NCI-H748 treated with DMSO at 0.1 percent for 48 hours (cell line): ENCODE measurements at regions not wholly inside any gene's neighbourhood (a gene's known extent, or its start where the extent isn't known, plus 50 kb on each side); places are given as distances from the start of the nearest gene placed in this dataset.
"Not testable (repeated sequence)": the region's sequence is repeated elsewhere in the genome, so short reads cannot be mapped to it uniquely, and the experiment has no call there.

Source experiments
- DNase-seq: peaks from one replicate; lab custom pipeline; 2025; lab: John Stamatoyannopoulos, UW

- no peak for DNase-seq
These were observed 366.5 kb upstream of the SEMA3C start for GRCh38 chr7:81285142-81285871.

- no peak for DNase-seq
These were observed 365.7 kb upstream of the SEMA3C start for GRCh38 chr7:81284576-81284975.

GRCh38 chr7:81280531-81280930 is 361.7 kb upstream of the SEMA3C start:
- no peak for DNase-seq

GRCh38 chr7:81277691-81278090 is 358.8 kb upstream of the SEMA3C start:
- DNase-seq, result no peak

- no peak for DNase-seq
These were observed 354.9 kb upstream of the SEMA3C start for GRCh38 chr7:81273601-81274397.

GRCh38 chr7:81272176-81272575 is 353.3 kb upstream of the SEMA3C start:
- DNase-seq, result no peak

GRCh38 chr7:81268551-81268950 is 349.7 kb upstream of the SEMA3C start:
- no peak for DNase-seq

GRCh38 chr7:81267508-81267907 is 348.7 kb upstream of the SEMA3C start:
- peak; percentile 26 for DNase-seq

GRCh38 chr7:81264116-81264515 is 345.3 kb upstream of the SEMA3C start:
- DNase-seq, result peak; percentile 40

- no peak for DNase-seq
These were observed 341.3 kb upstream of the SEMA3C start for GRCh38 chr7:81260152-81260551.

- DNase-seq, result no peak
These were observed 338.1 kb upstream of the SEMA3C start for GRCh38 chr7:81256991-81257390.

- no peak for DNase-seq
These were observed 329.6 kb upstream of the SEMA3C start for GRCh38 chr7:81248420-81248819.

GRCh38 chr7:81247364-81247763 is 328.5 kb upstream of the SEMA3C start:
- DNase-seq, result not testable (repeated sequence)

GRCh38 chr7:81245353-81245752 is 326.5 kb upstream of the SEMA3C start:
- DNase-seq, result no peak

- DNase-seq, result no peak
These were observed 325.4 kb upstream of the SEMA3C start for GRCh38 chr7:81244224-81244623.

- no peak for DNase-seq
These were observed 317.7 kb upstream of the SEMA3C start for GRCh38 chr7:81236560-81236959.

- no peak for DNase-seq
These were observed 317.1 kb upstream of the SEMA3C start for GRCh38 chr7:81235997-81236396.

GRCh38 chr7:81234896-81235295 is 316.0 kb upstream of the SEMA3C start:
- DNase-seq, result no peak

GRCh38 chr7:81233208-81233940 is 314.5 kb upstream of the SEMA3C start:
- no peak for DNase-seq

- DNase-seq, result no peak
These were observed 313.4 kb upstream of the SEMA3C start for GRCh38 chr7:81232084-81232799.

- no peak for DNase-seq
These were observed 312.5 kb upstream of the SEMA3C start for GRCh38 chr7:81231301-81231838.

GRCh38 chr7:81226234-81226633 is 307.4 kb upstream of the SEMA3C start:
- no peak for DNase-seq
